GM19468 (cell line): ENCODE measurements at regions not wholly inside any gene's neighbourhood (a gene's known extent, or its start where the extent isn't known, plus 50 kb on each side); places are given as distances from the start of the nearest gene placed in this dataset.

Experiments
- ATAC-seq: cut with Tn5 transposase; IDR thresholded peaks from one replicate; pipeline ENCODE4 v1.9.1; 2021; ENCODE audit warnings: mild to moderate bottlenecking, moderate library complexity, moderate number of reproducible peaks; ENCODE audit not compliant: unreplicated experiment; ENCODE audit errors: extremely low read depth

DNA sequence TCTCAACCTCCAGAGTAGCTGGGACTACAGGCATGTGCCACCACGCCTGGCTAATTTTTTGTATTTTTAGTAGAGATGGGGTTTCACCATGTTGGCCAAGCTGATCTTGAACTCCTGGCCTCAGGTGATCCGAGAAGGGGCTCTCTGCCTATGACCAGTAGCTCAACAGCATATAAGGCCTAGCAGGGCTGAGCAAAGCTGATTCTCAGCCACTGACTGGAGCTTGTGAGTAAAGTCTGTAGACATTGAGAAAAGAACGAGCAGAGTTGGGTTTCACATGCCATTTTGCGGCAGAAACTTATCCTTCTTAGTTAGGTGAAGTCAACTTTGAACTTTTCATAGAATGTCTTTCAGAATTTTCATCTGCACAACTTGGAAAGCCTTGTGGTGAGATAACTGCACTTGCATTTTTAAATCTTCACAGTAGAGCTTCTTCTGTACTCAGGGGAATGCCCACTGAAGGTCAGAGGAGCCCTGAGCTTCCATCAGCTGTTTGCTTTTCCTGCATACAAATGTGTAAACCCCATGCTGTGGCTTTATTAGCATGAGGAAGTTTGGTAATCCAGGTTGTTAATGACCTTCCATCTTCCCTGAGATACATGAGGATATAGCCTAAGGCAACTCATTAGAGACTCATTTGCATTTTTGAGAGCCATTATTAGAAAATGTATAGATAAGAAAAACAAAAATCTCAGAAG, 602.4 kb downstream of the METTL4 start:
- no peak for ATAC-seq

DNA sequence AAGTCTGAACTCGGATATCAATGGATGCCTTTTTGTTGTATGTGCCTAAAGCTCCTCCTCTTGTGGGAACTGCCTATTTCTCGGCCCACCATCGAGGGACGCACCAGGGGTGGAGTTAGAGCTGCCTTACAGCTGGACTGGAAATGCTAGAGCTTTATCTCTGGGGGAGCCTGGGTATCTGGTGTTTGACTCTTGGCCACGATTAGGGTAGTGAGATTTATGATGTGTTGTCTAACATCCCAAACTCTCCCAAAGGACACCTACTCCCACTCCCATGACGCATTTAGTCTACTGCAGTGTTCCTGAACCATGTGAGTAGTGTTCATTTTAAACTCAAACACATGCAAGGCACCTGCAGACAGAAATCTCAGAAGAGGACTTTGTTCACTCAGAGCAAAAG, 594.8 kb downstream of the METTL4 start:
- ATAC-seq, result no peak

GRCh38 chr18:1982056-1982455, 589.2 kb downstream of the METTL4 start:
- ATAC-seq, result no peak

- no peak for ATAC-seq
These were observed 587.4 kb downstream of the METTL4 start for GRCh38 chr18:1983746-1984515.

GRCh38 chr18:1993866-1994265, 577.4 kb downstream of the METTL4 start:
- ATAC-seq, result no peak

- no peak for ATAC-seq
These were observed 576.8 kb downstream of the METTL4 start for GRCh38 chr18:1994471-1994870.

DNA sequence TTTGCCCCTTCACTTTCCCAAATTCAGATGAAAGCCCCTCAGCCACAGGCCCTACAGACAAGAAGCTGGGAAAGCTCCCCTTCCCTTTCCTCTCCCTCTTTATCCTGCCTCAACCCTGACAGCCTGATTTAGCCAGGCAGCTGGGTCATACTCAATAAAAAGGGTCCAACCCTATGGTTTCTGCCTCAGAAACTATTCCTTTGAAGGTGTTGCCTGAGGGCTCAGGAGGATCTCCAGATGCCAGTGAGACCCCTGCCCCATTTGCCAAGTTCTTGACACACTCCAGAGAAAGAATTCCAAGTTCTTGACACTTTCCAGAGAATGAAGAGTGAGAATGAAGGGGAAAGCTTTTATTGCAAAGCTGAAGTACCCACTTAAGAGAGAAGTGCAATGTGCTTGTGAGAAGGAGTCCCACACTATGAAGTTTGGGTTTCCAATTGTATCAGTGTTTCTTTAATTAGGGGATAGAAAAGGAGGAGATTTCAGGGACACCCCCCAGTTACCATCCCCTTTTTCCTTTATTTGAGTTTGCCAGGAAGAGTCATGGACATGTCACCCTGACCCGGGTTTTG, 576.2 kb downstream of the METTL4 start:
- ATAC-seq, result no peak

GRCh38 chr18:1998121-1998520, 573.2 kb downstream of the METTL4 start:
- ATAC-seq, result no peak

- no peak for ATAC-seq
These were observed 571.9 kb downstream of the METTL4 start for GRCh38 chr18:1999387-1999786.

DNA sequence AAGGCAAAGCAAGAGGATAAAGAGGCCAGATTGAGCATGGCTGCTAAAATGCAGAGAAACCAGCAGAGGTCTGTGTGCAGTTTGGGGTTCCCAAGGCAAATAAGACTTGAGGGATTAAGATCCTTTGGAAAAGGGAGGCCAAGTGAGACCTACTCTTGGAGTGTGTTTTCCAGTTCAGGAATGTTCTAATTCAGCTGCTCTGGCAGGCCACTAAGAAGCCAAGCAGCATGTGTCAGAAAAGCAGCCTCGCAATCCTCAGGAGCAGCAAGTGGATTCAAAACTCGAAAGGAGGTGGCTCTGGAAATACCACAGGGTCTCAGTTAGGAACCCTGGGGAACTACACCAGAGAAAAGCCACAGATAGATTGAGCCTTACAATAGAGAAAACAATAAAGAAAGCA, 569.2 kb downstream of the METTL4 start:
- ATAC-seq, result no peak

DNA sequence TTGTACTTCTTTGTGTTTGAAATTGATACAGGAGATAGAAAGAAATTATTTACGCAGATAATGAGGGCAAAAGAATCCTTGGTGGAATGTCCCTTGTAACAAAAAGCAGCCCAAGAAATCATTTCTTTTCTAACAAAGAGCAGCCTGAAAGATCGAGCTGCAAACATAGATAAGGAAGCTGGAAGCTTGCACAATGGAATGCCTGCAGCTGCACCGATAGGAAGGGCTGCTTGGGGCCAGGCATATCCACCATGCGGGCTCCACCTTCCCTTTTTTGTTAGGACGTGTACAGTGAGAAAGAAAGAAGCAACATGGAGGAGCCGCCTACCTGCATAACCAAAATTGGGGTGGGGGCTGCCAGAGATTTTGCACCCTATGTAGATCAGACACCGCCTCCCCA, 568.7 kb downstream of the METTL4 start:
- no peak for ATAC-seq

- no peak for ATAC-seq
These were observed 561.2 kb downstream of the METTL4 start for GRCh38 chr18:2009942-2010697.

DNA sequence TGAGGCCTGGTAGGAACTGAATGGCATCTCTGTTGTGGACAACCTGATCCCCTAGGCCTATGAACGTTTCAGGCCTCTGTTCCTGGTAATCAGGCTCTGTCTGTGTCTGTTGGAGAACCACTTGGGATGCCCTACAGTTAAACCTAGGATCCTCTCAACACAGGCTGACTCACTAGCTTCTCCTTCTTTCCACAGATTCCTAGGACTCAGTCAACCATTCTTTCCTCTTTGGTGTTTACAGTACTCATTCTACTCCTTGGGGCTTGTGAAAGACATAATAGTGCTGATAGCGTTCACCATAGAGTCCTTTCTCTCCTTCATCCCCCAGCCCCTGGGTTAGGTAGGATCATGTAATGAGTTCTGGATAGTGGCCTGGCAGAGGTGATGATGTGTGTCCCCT, 544.3 kb downstream of the METTL4 start:
- ATAC-seq, result no peak

- ATAC-seq, result no peak
These were observed 543.5 kb downstream of the METTL4 start for GRCh38 chr18:2027756-2028155.

GRCh38 chr18:2028986-2029385, 542.3 kb downstream of the METTL4 start:
- no peak for ATAC-seq

- no peak for ATAC-seq
These were observed 540.7 kb downstream of the METTL4 start for GRCh38 chr18:2030647-2031046.

- ATAC-seq, result no peak
These were observed 539.3 kb downstream of the METTL4 start for GRCh38 chr18:2032036-2032435.

DNA sequence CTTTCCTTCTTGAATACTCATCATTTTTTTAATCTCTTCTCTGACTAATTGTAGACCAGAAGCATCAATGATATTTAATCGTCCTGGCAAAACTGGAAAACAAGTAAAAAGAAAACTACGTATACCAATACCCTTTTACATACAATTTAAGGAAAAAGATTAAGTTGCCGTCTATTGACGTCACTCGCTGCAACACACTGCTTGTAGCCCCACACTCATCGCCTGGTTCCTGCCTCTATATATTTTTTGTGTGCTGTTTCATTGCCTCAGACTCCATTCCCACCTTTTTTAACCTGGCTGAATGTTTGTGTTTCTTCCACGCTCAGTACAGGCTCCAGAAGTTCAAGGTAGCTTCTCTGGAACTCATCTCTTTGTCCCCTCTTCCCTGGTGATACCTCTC, 536.2 kb downstream of the METTL4 start:
- ATAC-seq, result no peak

- ATAC-seq, result no peak
These were observed 535.2 kb downstream of the METTL4 start for GRCh38 chr18:2036086-2036485.

DNA sequence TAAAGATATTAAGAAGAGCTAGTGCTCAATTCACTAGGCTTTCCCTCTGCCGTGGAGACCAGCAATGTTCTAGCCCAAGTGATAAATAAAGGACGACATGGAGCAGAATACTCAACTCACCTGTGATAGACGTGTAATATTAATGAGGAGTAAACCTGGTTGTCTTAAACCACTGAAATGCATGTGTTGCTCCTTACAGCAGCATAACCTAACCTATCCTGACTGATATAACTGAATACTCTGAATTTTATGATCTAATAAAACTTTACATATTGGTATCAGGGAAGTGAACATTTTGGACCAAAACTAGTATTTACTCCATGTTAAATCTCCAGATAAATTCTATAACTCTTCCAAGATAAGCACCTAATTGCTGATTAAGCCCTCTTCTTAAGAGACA, 531.0 kb downstream of the METTL4 start:
- no peak for ATAC-seq

- no peak for ATAC-seq
These were observed 521.3 kb downstream of the METTL4 start for GRCh38 chr18:2049986-2050385.
